Large intestine (tissue), 3 donors: ENCODE measurements at regions not wholly inside any gene's neighbourhood (a gene's known extent, or its start where the extent isn't known, plus 50 kb on each side); places are given as distances from the start of the nearest gene placed in this dataset.
A peak's percentile ranks its signal among the peaks of the same experiment; 100 is the strongest.
"Not testable (repeated sequence)": the region's sequence is repeated elsewhere in the genome, so short reads cannot be mapped to it uniquely, and the experiment has no call there.

Experiments
- DNase-seq, 2 donors: peaks; one replicate each; pipeline versions ENCODE4 v3.0.0 to v3.0.0-alpha.2; 2013
- H3K27ac ChIP-seq: one replicate; pipeline ENCODE4 v1.5.1; 2013; ENCODE audit warnings: low read length
- H3K27me3 ChIP-seq: 2 replicates; pipeline ENCODE4 v1.6.1; 2013; ENCODE audit warnings: low read length; ENCODE audit not compliant: control insufficient read depth, insufficient read depth
- H3K36me3 ChIP-seq: 2 replicates; pipeline ENCODE4 v1.6.1; 2013; ENCODE audit warnings: low read length; ENCODE audit not compliant: control insufficient read depth, insufficient read depth
- H3K4me1 ChIP-seq: one replicate; pipeline ENCODE4 v1.6.1; 2013; ENCODE audit warnings: low read length; ENCODE audit not compliant: control insufficient read depth, insufficient read depth
- H3K4me3 ChIP-seq: one replicate; pipeline ENCODE4 v1.5.1; 2013; ENCODE audit warnings: low read length
- H3K9me3 ChIP-seq: one replicate; pipeline ENCODE4 v1.6.1; 2013; ENCODE audit warnings: mild to moderate bottlenecking, low read depth, low read length, moderate library complexity; ENCODE audit not compliant: control insufficient read depth
- WGBS: methylation state at CpG from one replicate; pipeline ENCODE4 v1.1.5; 2013; ENCODE audit warnings: low lambda C conversion rate; ENCODE audit not compliant: insufficient coverage; 5-methylcytosine and 5-hydroxymethylcytosine counted together

GRCh38 chr2:37757456-37757855 is 86.0 kb upstream of the CDC42EP3 start:
- not testable (repeated sequence) for H3K27me3 ChIP-seq, H3K27ac ChIP-seq, H3K4me1 ChIP-seq, H3K36me3 ChIP-seq, H3K4me3 ChIP-seq, DNase-seq, H3K9me3 ChIP-seq

GRCh38 chr2:37758141-37758601 is 86.7 kb upstream of the CDC42EP3 start:
- not testable (repeated sequence) for H3K4me1 ChIP-seq, H3K36me3 ChIP-seq, H3K9me3 ChIP-seq, H3K27me3 ChIP-seq, H3K4me3 ChIP-seq, DNase-seq, H3K27ac ChIP-seq
- no CpG with 5 or more reads among the region's 1 CpG for WGBS

- H3K36me3 ChIP-seq, H3K9me3 ChIP-seq, H3K27ac ChIP-seq, H3K4me3 ChIP-seq, DNase-seq, H3K27me3 ChIP-seq, H3K4me1 ChIP-seq: not testable (repeated sequence)
- no CpG with 5 or more reads among the region's 1 CpG for WGBS
These were observed 88.5 kb upstream of the CDC42EP3 start for GRCh38 chr2:37759989-37760388.

GRCh38 chr2:37760471-37760870 is 89.0 kb upstream of the CDC42EP3 start:
- no peak for DNase-seq
- Histone ChIP-seq H3K27me3 (no peaks in the 10 kb centered on the region), H3K4me1 (no peaks in the 10 kb centered on the region), H3K4me3 (no peak overlapping the region), H3K36me3 (no peaks in the 10 kb centered on the region), H3K9me3 (no peaks in the 10 kb centered on the region), H3K27ac (no peak overlapping the region)
- WGBS, result no CpG with 5 or more reads among the region's 6 CpGs

GRCh38 chr2:37762281-37762680 is 90.8 kb upstream of the CDC42EP3 start:
- not testable (repeated sequence) for DNase-seq, H3K27me3 ChIP-seq, H3K36me3 ChIP-seq, H3K4me3 ChIP-seq, H3K4me1 ChIP-seq, H3K27ac ChIP-seq, H3K9me3 ChIP-seq
- WGBS, result no CpG with 5 or more reads among the region's 2 CpGs

GRCh38 chr2:37764739-37765138 is 93.3 kb upstream of the CDC42EP3 start:
- no peaks in the 10 kb centered on the region for H3K9me3 ChIP-seq
- DNase-seq, result no peak
- H3K36me3 ChIP-seq, result no peaks in the 10 kb centered on the region
- no peak overlapping the region for H3K27ac ChIP-seq
- H3K27me3 ChIP-seq, result no peaks in the 10 kb centered on the region
- no peak overlapping the region for H3K4me3 ChIP-seq
- H3K4me1 ChIP-seq, result no peaks in the 10 kb centered on the region
- WGBS, result no CpG with 5 or more reads among the region's 2 CpGs

- Histone ChIP-seq H3K36me3 (no peaks in the 10 kb centered on the region), H3K27me3 (no peaks in the 10 kb centered on the region), H3K27ac (no peak overlapping the region), H3K4me3 (no peak overlapping the region), H3K4me1 (no peaks in the 10 kb centered on the region), H3K9me3 (no peaks in the 10 kb centered on the region)
- no peak for DNase-seq
- 17% methylated on average over 1 of the region's 3 CpGs for WGBS
These were observed 94.7 kb upstream of the CDC42EP3 start for GRCh38 chr2:37766106-37766505.

- no peaks in the 10 kb centered on the region for H3K27me3 ChIP-seq
- H3K36me3 ChIP-seq, result no peaks in the 10 kb centered on the region
- H3K27ac ChIP-seq, result no peak overlapping the region
- no peaks in the 10 kb centered on the region for H3K9me3 ChIP-seq
- H3K4me1 ChIP-seq, result no peaks in the 10 kb centered on the region
- H3K4me3 ChIP-seq, result no peak overlapping the region
- DNase-seq, result no peak
These were observed 95.6 kb upstream of the CDC42EP3 start for GRCh38 chr2:37767046-37767445.

GRCh38 chr2:37767959-37768925 is 96.8 kb upstream of the CDC42EP3 start:
- peak in 1 of 2 donors; percentile 19 for DNase-seq
- Histone ChIP-seq H3K4me3 (no peak overlapping the region), H3K9me3 (no peaks in the 10 kb centered on the region), H3K27ac (no peak overlapping the region), H3K27me3 (no peaks in the 10 kb centered on the region), H3K4me1 (no peaks in the 10 kb centered on the region), H3K36me3 (no peaks in the 10 kb centered on the region)
- WGBS, result no CpG with 5 or more reads among the region's 6 CpGs

GRCh38 chr2:37769551-37769950 is 98.1 kb upstream of the CDC42EP3 start:
- H3K27ac ChIP-seq, result no peak overlapping the region
- H3K27me3 ChIP-seq, result no peaks in the 10 kb centered on the region
- no peak overlapping the region for H3K4me3 ChIP-seq
- DNase-seq, result no peak
- H3K9me3 ChIP-seq, result no peaks in the 10 kb centered on the region
- no CpG with 5 or more reads among the region's 3 CpGs for WGBS
- no peaks in the 10 kb centered on the region for H3K36me3 ChIP-seq
- no peaks in the 10 kb centered on the region for H3K4me1 ChIP-seq

GRCh38 chr2:37770797-37771196 is 99.4 kb upstream of the CDC42EP3 start:
- no peak overlapping the region for H3K4me3 ChIP-seq
- no peak for DNase-seq
- no CpG with 5 or more reads among the region's 2 CpGs for WGBS
- no peaks in the 10 kb centered on the region for H3K4me1 ChIP-seq
- H3K36me3 ChIP-seq, result no peaks in the 10 kb centered on the region
- no peaks in the 10 kb centered on the region for H3K27me3 ChIP-seq
- H3K27ac ChIP-seq, result no peak overlapping the region
- H3K9me3 ChIP-seq, result no peaks in the 10 kb centered on the region
